Nephron (organoid): ENCODE measurements at regions not wholly inside any gene's neighbourhood (a gene's known extent, or its start where the extent isn't known, plus 50 kb on each side); places are given as distances from the start of the nearest gene placed in this dataset.

Experiments used
- H3K27ac Mint-ChIP-seq, 3 experiments: 2 replicates each; pipeline ENCODE4 v1.8.0; 2020; ENCODE audit warnings: mixed read lengths in 3 of 3, mild to moderate bottlenecking in 2 of 3, moderate library complexity in 1 of 3
- H3K27me3 Mint-ChIP-seq: 2 replicates; pipeline ENCODE4 v1.8.0; 2021; ENCODE audit warnings: low read depth, mild to moderate bottlenecking, moderate library complexity, mixed read lengths
- H3K36me3 Mint-ChIP-seq: 2 replicates; pipeline ENCODE4 v1.8.0; 2020; ENCODE audit warnings: low read depth, mixed read lengths
- H3K4me1 Mint-ChIP-seq: 2 replicates; pipeline ENCODE4 v1.8.0; 2020; ENCODE audit warnings: mixed read lengths
- H3K4me3 Mint-ChIP-seq, 3 experiments: 2 replicates each; pipeline ENCODE4 v1.8.0; 2020; ENCODE audit warnings: mild to moderate bottlenecking in 3 of 3, mixed read lengths in 3 of 3, moderate library complexity in 2 of 3
- H3K9me3 Mint-ChIP-seq: 2 replicates; pipeline ENCODE4 v1.8.0; 2020; ENCODE audit warnings: mixed read lengths
- TF ChIP-seq, protein P1 (sequence below), 3 experiments: fragments of 200-600 bp; sonication (generic); IDR thresholded peaks; one replicate each; pipeline ENCODE4 v1.5.0; 2021; ENCODE audit warnings: antibody characterized with exemption in 3 of 3; ENCODE audit not compliant: unreplicated experiment in 3 of 3

- Mint-ChIP-seq H3K4me3 (no peak overlapping the region), H3K27ac (no peak overlapping the region), H3K9me3 (no peaks in the 10 kb centered on the region), H3K4me1 (peaks cover 4% of the 10 kb centered on the region), H3K36me3 (no peaks in the 10 kb centered on the region), H3K27me3 (no peaks in the 10 kb centered on the region)
- TF ChIP-seq, protein P1, sequence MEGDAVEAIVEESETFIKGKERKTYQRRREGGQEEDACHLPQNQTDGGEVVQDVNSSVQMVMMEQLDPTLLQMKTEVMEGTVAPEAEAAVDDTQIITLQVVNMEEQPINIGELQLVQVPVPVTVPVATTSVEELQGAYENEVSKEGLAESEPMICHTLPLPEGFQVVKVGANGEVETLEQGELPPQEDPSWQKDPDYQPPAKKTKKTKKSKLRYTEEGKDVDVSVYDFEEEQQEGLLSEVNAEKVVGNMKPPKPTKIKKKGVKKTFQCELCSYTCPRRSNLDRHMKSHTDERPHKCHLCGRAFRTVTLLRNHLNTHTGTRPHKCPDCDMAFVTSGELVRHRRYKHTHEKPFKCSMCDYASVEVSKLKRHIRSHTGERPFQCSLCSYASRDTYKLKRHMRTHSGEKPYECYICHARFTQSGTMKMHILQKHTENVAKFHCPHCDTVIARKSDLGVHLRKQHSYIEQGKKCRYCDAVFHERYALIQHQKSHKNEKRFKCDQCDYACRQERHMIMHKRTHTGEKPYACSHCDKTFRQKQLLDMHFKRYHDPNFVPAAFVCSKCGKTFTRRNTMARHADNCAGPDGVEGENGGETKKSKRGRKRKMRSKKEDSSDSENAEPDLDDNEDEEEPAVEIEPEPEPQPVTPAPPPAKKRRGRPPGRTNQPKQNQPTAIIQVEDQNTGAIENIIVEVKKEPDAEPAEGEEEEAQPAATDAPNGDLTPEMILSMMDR (IDR thresholded peaks at IDR 0.05; ENCODE audit: unreplicated experiment in 3 of 3), result no peak
Observed at GRCh38 chr6:26215585-26216358, 128.5 kb downstream of the HFE start.

GRCh38 chr6:26216359-26216885 is 129.2 kb downstream of the HFE start:
- H3K27me3 Mint-ChIP-seq, result no peaks in the 10 kb centered on the region
- H3K36me3 Mint-ChIP-seq, result no peaks in the 10 kb centered on the region
- no peak overlapping the region for H3K27ac Mint-ChIP-seq
- no peak overlapping the region for H3K4me3 Mint-ChIP-seq
- no peaks in the 10 kb centered on the region for H3K9me3 Mint-ChIP-seq
- H3K4me1 Mint-ChIP-seq, result peaks cover 4% of the 10 kb centered on the region
- TF ChIP-seq, protein P1 (IDR thresholded peaks at IDR 0.05; ENCODE audit: unreplicated experiment in 3 of 3), result no peak

DNA sequence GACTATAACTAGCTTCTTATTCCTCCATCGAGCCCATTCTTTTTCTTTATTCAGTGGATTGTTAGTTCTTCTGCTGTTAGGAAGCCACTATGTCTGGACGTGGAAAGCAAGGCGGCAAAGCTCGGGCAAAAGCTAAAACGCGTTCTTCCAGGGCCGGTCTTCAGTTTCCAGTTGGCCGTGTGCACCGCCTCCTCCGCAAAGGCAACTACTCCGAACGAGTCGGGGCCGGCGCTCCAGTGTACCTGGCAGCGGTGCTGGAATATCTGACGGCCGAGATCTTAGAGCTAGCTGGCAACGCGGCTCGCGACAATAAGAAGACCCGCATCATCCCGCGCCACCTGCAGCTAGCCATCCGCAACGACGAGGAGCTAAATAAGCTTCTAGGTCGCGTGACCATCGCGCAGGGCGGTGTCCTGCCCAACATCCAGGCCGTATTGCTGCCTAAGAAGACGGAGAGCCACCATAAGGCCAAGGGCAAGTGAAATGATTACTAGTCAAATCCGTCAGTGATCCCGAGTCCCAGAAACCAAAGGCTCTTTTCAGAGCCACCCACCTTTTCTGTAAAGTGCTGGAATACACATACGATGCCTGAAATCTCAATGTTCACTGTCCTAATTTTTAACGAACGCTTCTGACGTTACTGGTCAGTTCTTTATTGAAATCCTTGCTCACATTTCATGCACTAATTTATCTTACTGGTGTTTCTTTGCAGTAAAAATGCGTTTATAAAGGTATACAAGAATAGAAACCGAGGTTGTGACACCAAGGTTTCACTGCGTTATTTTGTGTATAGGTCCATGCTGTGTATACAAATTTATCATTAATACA is 129.9 kb downstream of the HFE start:
- no peaks in the 10 kb centered on the region for H3K27me3 Mint-ChIP-seq
- TF ChIP-seq, protein P1 (IDR thresholded peaks at IDR 0.05; ENCODE audit: unreplicated experiment in 3 of 3), result peak; percentile 35 to 49 (median 37)
- H3K27ac Mint-ChIP-seq, result no peak overlapping the region
- H3K9me3 Mint-ChIP-seq, result no peaks in the 10 kb centered on the region
- no peaks in the 10 kb centered on the region for H3K36me3 Mint-ChIP-seq
- peaks cover 4% of the 10 kb centered on the region for H3K4me1 Mint-ChIP-seq
- no peak overlapping the region for H3K4me3 Mint-ChIP-seq

- no peaks in the 10 kb centered on the region for H3K27me3 Mint-ChIP-seq
- H3K9me3 Mint-ChIP-seq, result no peaks in the 10 kb centered on the region
- peaks cover 5% of the 10 kb centered on the region for H3K4me1 Mint-ChIP-seq
- H3K36me3 Mint-ChIP-seq, result no peaks in the 10 kb centered on the region
- no peak overlapping the region for H3K4me3 Mint-ChIP-seq
- TF ChIP-seq, protein P1 (IDR thresholded peaks at IDR 0.05; ENCODE audit: unreplicated experiment in 3 of 3), result no peak
- no peak overlapping the region for H3K27ac Mint-ChIP-seq
Observed at GRCh38 chr6:26217714-26218075, 130.5 kb downstream of the HFE start.

DNA sequence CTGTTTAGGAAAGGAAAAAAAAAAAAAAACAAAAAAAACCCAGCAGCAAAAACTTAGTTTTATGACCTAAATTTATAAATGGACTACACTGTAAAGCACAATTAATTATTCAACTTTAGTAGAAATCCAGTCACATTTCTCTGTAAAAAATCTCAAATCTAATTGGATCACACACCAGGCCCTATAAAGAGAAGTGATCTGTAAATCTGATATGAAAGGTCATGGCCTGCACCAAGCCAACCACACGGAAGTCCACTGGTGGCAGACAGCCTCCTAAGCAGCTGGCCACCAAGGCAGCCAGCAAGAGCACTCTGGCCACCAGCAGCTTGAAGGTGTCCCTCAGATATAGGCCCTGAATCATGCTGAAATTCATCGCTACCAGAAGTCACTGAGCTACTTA is 131.6 kb downstream of the HFE start:
- H3K27me3 Mint-ChIP-seq, result no peaks in the 10 kb centered on the region
- H3K27ac Mint-ChIP-seq, result peak overlapping the region in 1 of 3 experiments; percentile 70
- TF ChIP-seq, protein P1 (IDR thresholded peaks at IDR 0.05; ENCODE audit: unreplicated experiment in 3 of 3), result no peak
- no peaks in the 10 kb centered on the region for H3K36me3 Mint-ChIP-seq
- peaks cover 7% of the 10 kb centered on the region for H3K4me1 Mint-ChIP-seq
- no peaks in the 10 kb centered on the region for H3K9me3 Mint-ChIP-seq
- H3K4me3 Mint-ChIP-seq, result peak overlapping the region in 1 of 3 experiments; percentile 43
